SK-N-SH (cell line): ENCODE measurements at regions not wholly inside any gene's neighbourhood (a gene's known extent, or its start where the extent isn't known, plus 50 kb on each side); places are given as distances from the start of the nearest gene placed in this dataset.
A peak's percentile ranks its signal among the peaks of the same experiment; 100 is the strongest.

Source experiments
- CTCF ChIA-PET: fragments of 300-600, 350-600 bp; formaldehyde crosslinking; extraction: SDS; loops from one replicate; lab custom pipeline; 2021; lab: Yijun Ruan, JAX
- POLR2A ChIA-PET: fragments of 350-600 bp; sonication (Branson Sonifier 250); formaldehyde crosslinking; extraction: SDS; loops from one replicate; lab custom pipeline; 2020; ENCODE audit warnings: antibody characterized with exemption, inconsistent platforms; lab: Yijun Ruan, JAX
- DNase-seq: peaks from one replicate; pipeline ENCODE4 v3.0.0; 2012
- H2AFZ ChIP-seq: fragments of 200-600 bp; sonication (generic); 2 replicates; pipeline ENCODE4 v1.8.1; 2016; ENCODE audit warnings: antibody characterized with exemption, mild to moderate bottlenecking, low read depth
- H3F3A ChIP-seq: fragments of 200-600 bp; sonication (generic); replicated peaks from 2 replicates; pipeline ENCODE3; 2016; ENCODE audit warnings: antibody characterized with exemption, mild to moderate bottlenecking; ENCODE audit not compliant: insufficient read depth
- H3K27ac ChIP-seq, 2 experiments: fragments of 200-500 bp in 1 of 2; fragments of 200-600 bp in 1 of 2; sonication (Bioruptor generic) in 1 of 2; sonication (generic), shearing (Covaris generic) in 1 of 2; 2 replicates each; pipeline versions ENCODE4 v1.5.1 to v1.6.1; 2014 to 2016; ENCODE audit warnings: low read depth in 2 of 2, inconsistent platforms in 1 of 2, low read length in 1 of 2, mild to moderate bottlenecking in 1 of 2, mixed read lengths in 1 of 2
- H3K27me3 ChIP-seq: fragments of 200-600 bp; sonication (generic), shearing (Covaris generic); 2 replicates; pipeline ENCODE4 v1.6.1; 2016; ENCODE audit warnings: mixed run types; ENCODE audit not compliant: insufficient read depth
- H3K36me3 ChIP-seq, 2 experiments: fragments of 200-500 bp in 1 of 2; fragments of 200-600 bp in 1 of 2; sonication (Bioruptor generic) in 1 of 2; sonication (generic) in 1 of 2; replicated peaks in 1 of 2; 2 replicates each; pipeline versions ENCODE3 to v1.5.1; 2014 to 2016; ENCODE audit warnings: low read length in 1 of 2, mild to moderate bottlenecking in 1 of 2; ENCODE audit not compliant: insufficient read depth in 2 of 2, control insufficient read depth in 1 of 2
- H3K4me1 ChIP-seq, 2 experiments: fragments of 200-500 bp in 1 of 2; fragments of 200-600 bp in 1 of 2; sonication (Bioruptor generic) in 1 of 2; sonication (generic), shearing (Covaris generic) in 1 of 2; 2 replicates each; pipeline versions ENCODE4 v1.5.1 to v1.6.1; 2014 to 2016; ENCODE audit warnings: low read depth in 1 of 2, low read length in 1 of 2, mixed run types in 1 of 2; ENCODE audit not compliant: insufficient read depth in 2 of 2, control insufficient read depth in 1 of 2
- H3K4me2 ChIP-seq: fragments of 200-600 bp; sonication (generic), shearing (Covaris generic); 2 replicates; pipeline ENCODE4 v1.6.1; 2017; ENCODE audit warnings: mixed run types
- H3K4me3 ChIP-seq, 2 experiments: fragments of 200-500 bp in 1 of 2; fragments of 200-600 bp in 1 of 2; sonication (Bioruptor generic) in 1 of 2; sonication (generic), shearing (Covaris generic) in 1 of 2; 2 replicates each; pipeline versions ENCODE4 v1.5.1 to v1.8.1; 2014 to 2016; ENCODE audit warnings: low read depth in 2 of 2, inconsistent platforms in 1 of 2, low read length in 1 of 2, mild to moderate bottlenecking in 1 of 2, mixed read lengths in 1 of 2, moderate library complexity in 1 of 2
- H3K79me2 ChIP-seq: fragments of 200-600 bp; sonication (generic); 2 replicates; pipeline ENCODE4 v1.8.1; 2017; ENCODE audit warnings: mild to moderate bottlenecking; ENCODE audit not compliant: insufficient read depth
- H3K9ac ChIP-seq: fragments of 200-600 bp; sonication (generic); 2 replicates; pipeline ENCODE4 v1.6.1; 2017; ENCODE audit warnings: mixed run types
- H3K9me2 ChIP-seq: fragments of 200-600 bp; sonication (generic); 2 replicates; pipeline ENCODE4 v1.6.1; 2017; ENCODE audit warnings: mixed run types
- H3K9me3 ChIP-seq: fragments of 200-600 bp; sonication (generic); 2 replicates; pipeline ENCODE4 v1.6.1; 2017; ENCODE audit warnings: mixed run types, mild to moderate bottlenecking, moderate library complexity
- H4K20me1 ChIP-seq: fragments of 200-600 bp; sonication (generic); 2 replicates; pipeline ENCODE4 v1.6.1; 2017; ENCODE audit warnings: mild to moderate bottlenecking, mixed run types; ENCODE audit not compliant: insufficient read depth
- CHD2 ChIP-seq: fragments of 150-350 bp; IDR thresholded peaks from 2 replicates; pipeline ENCODE4 v1.6.1; 2018; ENCODE audit warnings: low read length; ENCODE audit not compliant: partially characterized antibody
- EP300 ChIP-seq, 2 experiments: IDR thresholded peaks; 2 replicates each; pipeline versions ENCODE4 v1.4.0 to v1.6.1; 2012; ENCODE audit warnings: borderline replicate concordance in 1 of 2, low read depth in 1 of 2, low read length in 1 of 2
- EZH2phosphoT487 ChIP-seq: fragments of 200-600 bp; sonication (generic); IDR thresholded peaks from 2 replicates; pipeline ENCODE4 v1.6.1; 2017; ENCODE audit warnings: low read depth, mixed run types, mild to moderate bottlenecking, antibody characterized with exemption, moderate library complexity, borderline replicate concordance
- GABPA ChIP-seq: IDR thresholded peaks from 2 replicates; pipeline ENCODE4 v1.4.0; 2012; ENCODE audit warnings: low read depth, mild to moderate bottlenecking
- MAX ChIP-seq: IDR thresholded peaks from 2 replicates; pipeline ENCODE4 v1.4.0; 2012; ENCODE audit warnings: low read depth
- NFIC ChIP-seq: IDR thresholded peaks from 2 replicates; pipeline ENCODE4 v1.4.0; 2012; ENCODE audit warnings: borderline replicate concordance
- NRF1 ChIP-seq: IDR thresholded peaks from 2 replicates; pipeline ENCODE4 v1.6.1; 2012; ENCODE audit warnings: low read depth, mild to moderate bottlenecking, low read length
- RXRA ChIP-seq: IDR thresholded peaks from 2 replicates; pipeline ENCODE4 v1.4.0; 2012; ENCODE audit warnings: low read depth, mild to moderate bottlenecking, borderline replicate concordance
- TAF1 ChIP-seq: IDR thresholded peaks from 2 replicates; pipeline ENCODE4 v1.6.1; 2012; ENCODE audit warnings: low read depth, mild to moderate bottlenecking, low read length, moderate library complexity, borderline replicate concordance
- WGBS: methylation state at CpG from one replicate; pipeline ENCODE4 v1.1.6; 2017; ENCODE audit warnings: low lambda C conversion rate; 5-methylcytosine and 5-hydroxymethylcytosine counted together
- TF ChIP-seq, protein P1 (sequence below): fragments of 150-350 bp; IDR thresholded peaks from 2 replicates; pipeline ENCODE4 v1.6.1; 2016; ENCODE audit warnings: mild to moderate bottlenecking, low read depth, low read length
- TF ChIP-seq, protein P2 (sequence below): IDR thresholded peaks from 2 replicates; pipeline ENCODE4 v1.4.0; 2012; ENCODE audit warnings: low read depth, borderline replicate concordance

DNA sequence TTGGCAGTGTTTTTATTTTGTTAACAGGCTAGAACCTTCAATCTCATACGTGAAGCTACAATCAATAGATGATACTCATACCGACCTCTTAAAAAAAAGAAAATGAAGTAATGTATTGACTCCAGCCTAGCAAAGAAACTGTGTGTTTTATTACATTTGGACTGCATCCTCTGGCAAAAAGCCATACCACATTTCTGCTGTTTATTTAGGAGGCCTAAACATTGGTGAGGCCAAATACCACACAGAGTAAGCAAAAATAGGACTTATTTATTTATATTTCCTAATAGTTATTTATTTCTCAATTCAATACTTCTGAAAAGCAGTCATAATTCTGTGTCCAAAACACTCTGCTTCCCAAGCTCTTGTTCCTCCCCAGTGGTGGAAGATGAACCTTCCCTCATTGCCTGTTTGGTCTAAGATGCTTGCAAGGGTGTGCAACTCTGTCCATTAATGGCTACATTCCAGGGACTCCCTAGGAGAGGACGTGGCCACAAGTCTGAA lies 398.8 kb upstream of the KLF6 start:
- WGBS: 70% methylated on average over 3 of the region's 3 CpGs
- ChIA-PET POLR2A (no interaction called here), CTCF (no interaction called here)

GRCh38 chr10:4181621-4182049 lies 396.6 kb upstream of the KLF6 start:
- no peak overlapping the region for H3K27ac ChIP-seq
- DNase-seq: no peak
- TF ChIP-seq NFIC (no peak), NRF1 (no peak), EP300 (IDR thresholded peaks at IDR 0.05; ENCODE audit: borderline replicate concordance in 1 of 2, low read depth in 1 of 2, low read length in 1 of 2) (no peak), TAF1 (no peak), EZH2phosphoT487 (no peak), RXRA (no peak), GABPA (no peak), MAX (no peak)
- TF ChIP-seq, protein P1, sequence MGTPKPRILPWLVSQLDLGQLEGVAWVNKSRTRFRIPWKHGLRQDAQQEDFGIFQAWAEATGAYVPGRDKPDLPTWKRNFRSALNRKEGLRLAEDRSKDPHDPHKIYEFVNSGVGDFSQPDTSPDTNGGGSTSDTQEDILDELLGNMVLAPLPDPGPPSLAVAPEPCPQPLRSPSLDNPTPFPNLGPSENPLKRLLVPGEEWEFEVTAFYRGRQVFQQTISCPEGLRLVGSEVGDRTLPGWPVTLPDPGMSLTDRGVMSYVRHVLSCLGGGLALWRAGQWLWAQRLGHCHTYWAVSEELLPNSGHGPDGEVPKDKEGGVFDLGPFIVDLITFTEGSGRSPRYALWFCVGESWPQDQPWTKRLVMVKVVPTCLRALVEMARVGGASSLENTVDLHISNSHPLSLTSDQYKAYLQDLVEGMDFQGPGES: no peak
- TF ChIP-seq, protein P2, sequence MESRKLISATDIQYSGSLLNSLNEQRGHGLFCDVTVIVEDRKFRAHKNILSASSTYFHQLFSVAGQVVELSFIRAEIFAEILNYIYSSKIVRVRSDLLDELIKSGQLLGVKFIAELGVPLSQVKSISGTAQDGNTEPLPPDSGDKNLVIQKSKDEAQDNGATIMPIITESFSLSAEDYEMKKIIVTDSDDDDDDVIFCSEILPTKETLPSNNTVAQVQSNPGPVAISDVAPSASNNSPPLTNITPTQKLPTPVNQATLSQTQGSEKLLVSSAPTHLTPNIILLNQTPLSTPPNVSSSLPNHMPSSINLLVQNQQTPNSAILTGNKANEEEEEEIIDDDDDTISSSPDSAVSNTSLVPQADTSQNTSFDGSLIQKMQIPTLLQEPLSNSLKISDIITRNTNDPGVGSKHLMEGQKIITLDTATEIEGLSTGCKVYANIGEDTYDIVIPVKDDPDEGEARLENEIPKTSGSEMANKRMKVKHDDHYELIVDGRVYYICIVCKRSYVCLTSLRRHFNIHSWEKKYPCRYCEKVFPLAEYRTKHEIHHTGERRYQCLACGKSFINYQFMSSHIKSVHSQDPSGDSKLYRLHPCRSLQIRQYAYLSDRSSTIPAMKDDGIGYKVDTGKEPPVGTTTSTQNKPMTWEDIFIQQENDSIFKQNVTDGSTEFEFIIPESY: no peak
- no peaks in the 10 kb centered on the region for H3K27me3 ChIP-seq
- H3K4me1 ChIP-seq: no peaks in the 10 kb centered on the region
- CTCF ChIA-PET: no interaction called here
- no peaks in the 10 kb centered on the region for H3K79me2 ChIP-seq
- H3F3A ChIP-seq: no peaks in the 10 kb centered on the region
- H2AFZ ChIP-seq: peak overlapping the region; percentile 45; the same call in 1 of the 2 replicates
- 63% methylated on average over 2 of the region's 2 CpGs for WGBS
- no peaks in the 10 kb centered on the region for H3K9me3 ChIP-seq
- no peak overlapping the region for H3K4me3 ChIP-seq
- no peak overlapping the region for H3K4me2 ChIP-seq
- no peak overlapping the region for H3K9ac ChIP-seq
- POLR2A ChIA-PET: no interaction called here
- no peaks in the 10 kb centered on the region for H3K9me2 ChIP-seq
- no peaks in the 10 kb centered on the region for H3K36me3 ChIP-seq
- no peaks in the 10 kb centered on the region for H4K20me1 ChIP-seq

More for the DNA sequence above, 398.8 kb upstream of the KLF6 start:
- Histone ChIP-seq H3K36me3 (no peaks in the 10 kb centered on the region), H3K9ac (no peak overlapping the region), H3K4me1 (no peaks in the 10 kb centered on the region), H3K4me3 (no peak overlapping the region), H2AFZ (no peak overlapping the region), H3F3A (no peaks in the 10 kb centered on the region), H3K9me3 (no peaks in the 10 kb centered on the region), H3K27ac (no peak overlapping the region), H3K27me3 (no peaks in the 10 kb centered on the region), H4K20me1 (no peaks in the 10 kb centered on the region), H3K79me2 (no peaks in the 10 kb centered on the region), H3K4me2 (no peak overlapping the region), H3K9me2 (no peaks in the 10 kb centered on the region)
- DNase-seq: no peak
- TF ChIP-seq NFIC (0 out of 2 replicates have a peak, but pooled peaks have one; percentile 6), CHD2 (no peak), EZH2phosphoT487 (no peak)
